Nephron (organoid): ENCODE measurements at regions not wholly inside any gene's neighbourhood (a gene's known extent, or its start where the extent isn't known, plus 50 kb on each side); places are given as distances from the start of the nearest gene placed in this dataset.

Experiments
- H3K27ac Mint-ChIP-seq, 3 experiments: 2 replicates each; pipeline ENCODE4 v1.8.0; 2020; ENCODE audit warnings: mixed read lengths in 3 of 3, mild to moderate bottlenecking in 2 of 3, moderate library complexity in 1 of 3
- H3K27me3 Mint-ChIP-seq: 2 replicates; pipeline ENCODE4 v1.8.0; 2021; ENCODE audit warnings: low read depth, mild to moderate bottlenecking, moderate library complexity, mixed read lengths
- H3K36me3 Mint-ChIP-seq: 2 replicates; pipeline ENCODE4 v1.8.0; 2020; ENCODE audit warnings: low read depth, mixed read lengths
- H3K4me1 Mint-ChIP-seq: 2 replicates; pipeline ENCODE4 v1.8.0; 2020; ENCODE audit warnings: mixed read lengths
- H3K4me3 Mint-ChIP-seq, 3 experiments: 2 replicates each; pipeline ENCODE4 v1.8.0; 2020; ENCODE audit warnings: mild to moderate bottlenecking in 3 of 3, mixed read lengths in 3 of 3, moderate library complexity in 2 of 3
- H3K9me3 Mint-ChIP-seq: 2 replicates; pipeline ENCODE4 v1.8.0; 2020; ENCODE audit warnings: mixed read lengths
- TF ChIP-seq, protein P1 (sequence below), 3 experiments: fragments of 200-600 bp; sonication (generic); IDR thresholded peaks; one replicate each; pipeline ENCODE4 v1.5.0; 2021; ENCODE audit warnings: antibody characterized with exemption in 3 of 3; ENCODE audit not compliant: unreplicated experiment in 3 of 3

DNA sequence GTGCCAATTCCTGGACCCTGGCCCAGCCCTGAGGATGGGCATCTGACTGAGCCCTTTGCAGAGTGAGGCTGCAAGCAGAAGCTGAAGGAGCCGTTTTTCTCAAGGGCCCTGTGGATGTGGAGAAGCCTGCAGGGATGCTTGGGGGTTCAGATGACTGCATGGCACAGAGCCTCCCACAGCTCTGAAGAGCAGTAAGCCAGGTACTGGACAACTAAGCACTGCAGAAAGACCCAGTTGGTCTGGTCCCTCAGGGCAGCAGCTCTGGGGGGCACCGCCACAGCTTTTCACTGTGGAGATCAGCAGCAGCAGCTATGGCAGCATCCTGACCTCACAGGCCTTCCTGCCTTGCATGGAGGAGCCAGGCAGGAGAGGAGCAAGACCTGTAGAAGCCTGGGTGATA lies 67.6 kb downstream of the CRYGS start:
- H3K4me3 Mint-ChIP-seq = no peak overlapping the region
- H3K36me3 Mint-ChIP-seq = no peaks in the 10 kb centered on the region
- TF ChIP-seq, protein P1, sequence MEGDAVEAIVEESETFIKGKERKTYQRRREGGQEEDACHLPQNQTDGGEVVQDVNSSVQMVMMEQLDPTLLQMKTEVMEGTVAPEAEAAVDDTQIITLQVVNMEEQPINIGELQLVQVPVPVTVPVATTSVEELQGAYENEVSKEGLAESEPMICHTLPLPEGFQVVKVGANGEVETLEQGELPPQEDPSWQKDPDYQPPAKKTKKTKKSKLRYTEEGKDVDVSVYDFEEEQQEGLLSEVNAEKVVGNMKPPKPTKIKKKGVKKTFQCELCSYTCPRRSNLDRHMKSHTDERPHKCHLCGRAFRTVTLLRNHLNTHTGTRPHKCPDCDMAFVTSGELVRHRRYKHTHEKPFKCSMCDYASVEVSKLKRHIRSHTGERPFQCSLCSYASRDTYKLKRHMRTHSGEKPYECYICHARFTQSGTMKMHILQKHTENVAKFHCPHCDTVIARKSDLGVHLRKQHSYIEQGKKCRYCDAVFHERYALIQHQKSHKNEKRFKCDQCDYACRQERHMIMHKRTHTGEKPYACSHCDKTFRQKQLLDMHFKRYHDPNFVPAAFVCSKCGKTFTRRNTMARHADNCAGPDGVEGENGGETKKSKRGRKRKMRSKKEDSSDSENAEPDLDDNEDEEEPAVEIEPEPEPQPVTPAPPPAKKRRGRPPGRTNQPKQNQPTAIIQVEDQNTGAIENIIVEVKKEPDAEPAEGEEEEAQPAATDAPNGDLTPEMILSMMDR (IDR thresholded peaks at IDR 0.05; ENCODE audit: unreplicated experiment in 3 of 3) = no peak
- no peaks in the 10 kb centered on the region for H3K9me3 Mint-ChIP-seq
- no peak overlapping the region for H3K27ac Mint-ChIP-seq
- peaks cover 14% of the 10 kb centered on the region for H3K27me3 Mint-ChIP-seq
- H3K4me1 Mint-ChIP-seq = no peaks in the 10 kb centered on the region

DNA sequence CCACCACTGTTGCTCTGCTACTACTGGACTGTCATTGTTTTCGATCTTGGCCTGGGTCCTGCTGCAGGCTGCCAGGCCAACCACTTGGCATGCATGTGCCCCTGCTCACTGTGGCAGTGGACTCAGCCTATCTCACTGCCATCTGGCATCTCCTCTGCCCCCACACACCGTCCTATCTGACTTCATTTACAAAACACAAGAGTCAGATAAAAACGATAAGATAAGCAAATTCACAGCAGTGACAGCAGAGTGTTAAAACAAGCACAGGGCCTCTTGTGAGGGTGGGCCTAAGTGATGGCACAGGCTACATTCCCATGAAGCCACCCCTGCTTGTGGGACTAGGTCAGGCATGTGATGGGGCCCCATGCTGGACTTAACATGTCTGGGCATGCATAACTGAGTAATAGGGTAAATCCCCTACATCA lies 68.1 kb downstream of the CRYGS start:
- TF ChIP-seq, protein P1 (IDR thresholded peaks at IDR 0.05; ENCODE audit: unreplicated experiment in 3 of 3) = no peak
- Mint-ChIP-seq H3K27me3 (peaks cover 15% of the 10 kb centered on the region), H3K27ac (no peak overlapping the region), H3K36me3 (no peaks in the 10 kb centered on the region), H3K4me1 (no peaks in the 10 kb centered on the region), H3K9me3 (no peaks in the 10 kb centered on the region), H3K4me3 (no peak overlapping the region)

GRCh38 chr3:186473166-186473565 lies 71.0 kb downstream of the CRYGS start:
- H3K36me3 Mint-ChIP-seq = no peaks in the 10 kb centered on the region
- H3K4me3 Mint-ChIP-seq = no peak overlapping the region
- no peak overlapping the region for H3K27ac Mint-ChIP-seq
- H3K4me1 Mint-ChIP-seq = peaks cover 10% of the 10 kb centered on the region
- H3K27me3 Mint-ChIP-seq = peaks cover 25% of the 10 kb centered on the region
- TF ChIP-seq, protein P1 (IDR thresholded peaks at IDR 0.05; ENCODE audit: unreplicated experiment in 3 of 3) = no peak
- H3K9me3 Mint-ChIP-seq = no peaks in the 10 kb centered on the region

DNA sequence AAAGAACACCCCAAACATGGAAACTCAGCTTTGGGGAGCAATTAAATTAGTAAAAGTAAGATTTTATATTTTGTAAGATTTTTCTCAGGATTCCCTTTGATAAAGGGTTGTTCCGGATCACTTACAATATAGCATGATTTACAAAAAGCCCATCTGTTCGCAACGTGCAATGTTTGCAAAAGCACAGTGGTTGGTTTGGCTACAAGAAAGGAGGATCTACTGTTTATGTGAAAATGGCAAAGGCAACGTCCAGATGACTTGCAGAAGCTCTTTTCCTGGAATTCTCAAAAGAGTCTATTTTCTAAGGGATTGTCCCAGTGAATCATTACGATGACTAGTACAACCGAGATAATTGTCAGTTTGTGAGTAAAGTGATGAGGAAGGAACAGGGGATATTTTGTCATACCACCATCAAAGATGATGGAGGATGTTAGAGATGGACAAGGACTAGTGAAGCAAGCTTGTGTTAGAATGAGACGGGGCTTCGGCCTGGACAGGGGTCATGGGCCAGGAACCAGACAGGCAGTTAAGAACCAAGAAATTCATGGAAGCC lies 71.6 kb downstream of the CRYGS start:
- Mint-ChIP-seq H3K9me3 (no peaks in the 10 kb centered on the region), H3K27me3 (peaks cover 27% of the 10 kb centered on the region), H3K4me3 (no peak overlapping the region), H3K36me3 (no peaks in the 10 kb centered on the region), H3K4me1 (peaks cover 10% of the 10 kb centered on the region), H3K27ac (no peak overlapping the region)
- TF ChIP-seq, protein P1 (IDR thresholded peaks at IDR 0.05; ENCODE audit: unreplicated experiment in 3 of 3) = no peak

DNA sequence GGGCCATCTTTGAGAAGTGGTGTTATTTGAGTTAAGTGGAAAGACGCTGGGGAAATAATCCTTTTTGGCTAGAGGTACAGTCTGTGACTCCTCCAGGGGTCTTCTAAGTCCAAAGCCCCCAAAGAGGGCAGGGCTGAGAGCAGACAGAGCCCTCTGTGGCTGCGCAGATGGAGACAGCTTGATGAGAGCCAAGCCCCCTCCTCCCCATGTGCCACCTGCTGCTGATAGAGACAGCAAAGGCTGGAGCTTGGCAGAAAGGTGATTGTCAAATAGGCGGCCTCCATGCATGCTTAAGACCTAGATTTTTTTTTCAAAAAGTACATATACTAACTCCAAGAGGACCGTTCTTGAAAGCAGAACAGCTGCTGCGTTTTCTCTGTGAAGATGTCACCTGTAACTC lies 72.4 kb downstream of the CRYGS start:
- Mint-ChIP-seq H3K4me1 (peaks cover 10% of the 10 kb centered on the region), H3K9me3 (no peaks in the 10 kb centered on the region), H3K36me3 (no peaks in the 10 kb centered on the region), H3K27ac (no peak overlapping the region), H3K4me3 (no peak overlapping the region), H3K27me3 (peaks cover 27% of the 10 kb centered on the region)
- TF ChIP-seq, protein P1 (IDR thresholded peaks at IDR 0.05; ENCODE audit: unreplicated experiment in 3 of 3) = no peak

- TF ChIP-seq, protein P1 (IDR thresholded peaks at IDR 0.05; ENCODE audit: unreplicated experiment in 3 of 3) = no peak
- H3K4me1 Mint-ChIP-seq = peaks cover 10% of the 10 kb centered on the region
- H3K36me3 Mint-ChIP-seq = no peaks in the 10 kb centered on the region
- H3K27ac Mint-ChIP-seq = no peak overlapping the region
- H3K27me3 Mint-ChIP-seq = peaks cover 20% of the 10 kb centered on the region
- no peak overlapping the region for H3K4me3 Mint-ChIP-seq
- H3K9me3 Mint-ChIP-seq = no peaks in the 10 kb centered on the region
These were observed 74.7 kb downstream of the CRYGS start for GRCh38 chr3:186469525-186469924.
